ENCODE measurements at regions not wholly inside any gene's neighbourhood (a gene's known extent, or its start where the extent isn't known, plus 50 kb on each side); places are given as distances from the start of the nearest gene placed in this dataset.

DNA sequence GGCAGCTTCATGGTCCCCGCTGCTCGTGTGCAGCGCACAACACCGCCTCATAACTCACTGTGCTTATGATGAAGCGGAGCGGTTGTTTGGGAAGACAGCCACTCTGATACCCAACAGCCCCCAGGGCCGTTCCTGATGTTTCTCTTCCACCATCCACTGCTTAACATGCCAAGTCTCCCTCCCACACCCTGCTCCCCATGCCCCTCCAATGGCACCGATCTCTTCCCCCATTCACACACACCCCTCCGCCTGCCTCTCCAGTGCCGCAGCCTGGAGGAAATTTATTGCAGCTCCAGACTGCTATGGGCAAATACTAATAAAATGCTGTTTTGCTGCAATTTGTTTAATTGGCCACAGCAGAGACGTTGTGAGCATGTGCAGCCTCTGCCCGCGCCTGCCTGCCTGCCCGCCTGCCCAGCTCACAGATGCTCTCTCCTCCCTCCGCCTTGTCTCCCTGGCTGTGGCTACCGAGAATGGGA is 80.3 kb upstream of the LHX1 start:
- TF ChIP-seq POLR2A (IDR thresholded peaks at IDR 0.05; ENCODE audit: extremely low read depth, insufficient read length): no peak
- TF ChIP-seq, protein P1, sequence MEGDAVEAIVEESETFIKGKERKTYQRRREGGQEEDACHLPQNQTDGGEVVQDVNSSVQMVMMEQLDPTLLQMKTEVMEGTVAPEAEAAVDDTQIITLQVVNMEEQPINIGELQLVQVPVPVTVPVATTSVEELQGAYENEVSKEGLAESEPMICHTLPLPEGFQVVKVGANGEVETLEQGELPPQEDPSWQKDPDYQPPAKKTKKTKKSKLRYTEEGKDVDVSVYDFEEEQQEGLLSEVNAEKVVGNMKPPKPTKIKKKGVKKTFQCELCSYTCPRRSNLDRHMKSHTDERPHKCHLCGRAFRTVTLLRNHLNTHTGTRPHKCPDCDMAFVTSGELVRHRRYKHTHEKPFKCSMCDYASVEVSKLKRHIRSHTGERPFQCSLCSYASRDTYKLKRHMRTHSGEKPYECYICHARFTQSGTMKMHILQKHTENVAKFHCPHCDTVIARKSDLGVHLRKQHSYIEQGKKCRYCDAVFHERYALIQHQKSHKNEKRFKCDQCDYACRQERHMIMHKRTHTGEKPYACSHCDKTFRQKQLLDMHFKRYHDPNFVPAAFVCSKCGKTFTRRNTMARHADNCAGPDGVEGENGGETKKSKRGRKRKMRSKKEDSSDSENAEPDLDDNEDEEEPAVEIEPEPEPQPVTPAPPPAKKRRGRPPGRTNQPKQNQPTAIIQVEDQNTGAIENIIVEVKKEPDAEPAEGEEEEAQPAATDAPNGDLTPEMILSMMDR (IDR thresholded peaks at IDR 0.05; ENCODE audit: low read depth, low read length): no peak

Data from NB4 (cell line).